GM12865 (cell line): ENCODE measurements at regions not wholly inside any gene's neighbourhood (a gene's known extent, or its start where the extent isn't known, plus 50 kb on each side); places are given as distances from the start of the nearest gene placed in this dataset.
"Not testable (repeated sequence)": the region's sequence is repeated elsewhere in the genome, so short reads cannot be mapped to it uniquely, and the experiment has no call there.

Experiments
- DNase-seq: peaks from one replicate; pipeline ENCODE4 v3.0.0; 2010; ENCODE audit warnings: low read depth
- H3K4me3 ChIP-seq: 2 replicates; pipeline ENCODE4 v1.5.1; 2011; ENCODE audit warnings: mild to moderate bottlenecking, low read depth, low read length, control low read depth
- TF ChIP-seq, protein P1 (sequence below): IDR thresholded peaks from 2 replicates; pipeline ENCODE4 v1.5.1; 2011; ENCODE audit warnings: low read length, control low read depth, low read depth, inconsistent platforms; ENCODE audit not compliant: insufficient read depth; ENCODE audit errors: missing control alignments

DNA sequence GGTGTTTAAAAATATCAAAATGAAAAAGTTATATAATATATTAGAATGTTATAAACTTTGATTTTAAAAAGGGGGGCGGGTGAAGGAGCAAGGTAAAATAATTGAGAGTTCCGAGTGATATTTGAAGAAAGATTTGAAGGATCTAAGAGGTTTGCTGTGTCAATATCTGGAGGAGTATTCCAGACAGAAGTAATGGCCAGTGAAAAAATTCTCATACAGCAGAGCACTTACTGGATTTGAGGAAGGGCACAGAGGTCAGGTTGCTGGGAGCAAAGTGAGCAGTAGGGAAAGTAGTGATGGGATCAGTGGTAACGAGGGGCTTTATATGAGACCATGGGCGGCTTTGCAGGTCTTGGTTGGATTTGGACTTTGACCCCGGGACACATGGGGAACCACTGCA is 531.5 kb downstream of the ADCYAP1 start:
- H3K4me3 ChIP-seq, result no peak overlapping the region
- TF ChIP-seq, protein P1, sequence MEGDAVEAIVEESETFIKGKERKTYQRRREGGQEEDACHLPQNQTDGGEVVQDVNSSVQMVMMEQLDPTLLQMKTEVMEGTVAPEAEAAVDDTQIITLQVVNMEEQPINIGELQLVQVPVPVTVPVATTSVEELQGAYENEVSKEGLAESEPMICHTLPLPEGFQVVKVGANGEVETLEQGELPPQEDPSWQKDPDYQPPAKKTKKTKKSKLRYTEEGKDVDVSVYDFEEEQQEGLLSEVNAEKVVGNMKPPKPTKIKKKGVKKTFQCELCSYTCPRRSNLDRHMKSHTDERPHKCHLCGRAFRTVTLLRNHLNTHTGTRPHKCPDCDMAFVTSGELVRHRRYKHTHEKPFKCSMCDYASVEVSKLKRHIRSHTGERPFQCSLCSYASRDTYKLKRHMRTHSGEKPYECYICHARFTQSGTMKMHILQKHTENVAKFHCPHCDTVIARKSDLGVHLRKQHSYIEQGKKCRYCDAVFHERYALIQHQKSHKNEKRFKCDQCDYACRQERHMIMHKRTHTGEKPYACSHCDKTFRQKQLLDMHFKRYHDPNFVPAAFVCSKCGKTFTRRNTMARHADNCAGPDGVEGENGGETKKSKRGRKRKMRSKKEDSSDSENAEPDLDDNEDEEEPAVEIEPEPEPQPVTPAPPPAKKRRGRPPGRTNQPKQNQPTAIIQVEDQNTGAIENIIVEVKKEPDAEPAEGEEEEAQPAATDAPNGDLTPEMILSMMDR, result no peak
- DNase-seq, result no peak

DNA sequence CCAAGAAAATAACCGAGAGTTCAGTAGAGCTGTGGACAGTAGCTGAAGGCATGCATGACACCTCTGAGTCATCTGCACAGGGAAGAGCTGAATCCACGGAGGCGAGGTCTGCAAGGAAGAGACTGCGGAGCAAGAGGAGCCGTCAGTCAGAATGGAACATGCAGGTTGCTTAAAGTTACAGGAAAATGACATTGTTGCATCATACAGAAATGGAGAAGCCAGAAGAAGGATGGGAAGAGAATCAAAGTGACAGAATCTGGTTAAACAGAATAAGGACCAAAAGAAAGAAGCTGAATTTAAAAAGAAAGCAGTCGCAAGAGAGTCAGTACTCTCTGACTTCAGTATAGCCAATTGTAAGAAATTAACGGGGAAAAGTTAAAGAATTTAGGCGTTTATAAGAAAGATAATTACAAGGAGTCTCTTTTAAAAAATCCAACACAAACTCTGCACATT is 533.8 kb downstream of the ADCYAP1 start:
- H3K4me3 ChIP-seq, result no peak overlapping the region
- TF ChIP-seq, protein P1, result no peak

DNA sequence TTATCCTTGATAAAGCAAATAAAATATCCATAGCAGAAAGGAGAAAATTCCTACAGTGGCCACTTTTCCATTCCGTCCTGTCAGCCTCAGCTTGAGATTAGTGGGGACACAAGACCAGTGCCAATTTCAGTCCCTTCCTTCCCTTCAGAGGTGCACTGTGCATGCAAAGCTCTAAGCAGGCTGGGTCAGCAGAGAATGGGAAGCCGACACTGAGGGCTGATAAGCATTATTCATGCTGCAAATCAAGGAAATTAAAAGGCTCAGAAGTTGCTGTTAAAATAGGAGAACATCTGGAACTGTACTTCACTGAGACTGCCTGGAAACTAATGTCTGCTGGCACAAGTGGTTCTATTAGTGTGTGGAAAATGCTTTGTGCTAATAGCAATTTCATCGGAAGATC is 534.3 kb downstream of the ADCYAP1 start:
- TF ChIP-seq, protein P1, result no peak
- no peak overlapping the region for H3K4me3 ChIP-seq
- DNase-seq, result no peak

More for the DNA sequence above, 533.8 kb downstream of the ADCYAP1 start:
- DNase-seq, result no peak

DNA sequence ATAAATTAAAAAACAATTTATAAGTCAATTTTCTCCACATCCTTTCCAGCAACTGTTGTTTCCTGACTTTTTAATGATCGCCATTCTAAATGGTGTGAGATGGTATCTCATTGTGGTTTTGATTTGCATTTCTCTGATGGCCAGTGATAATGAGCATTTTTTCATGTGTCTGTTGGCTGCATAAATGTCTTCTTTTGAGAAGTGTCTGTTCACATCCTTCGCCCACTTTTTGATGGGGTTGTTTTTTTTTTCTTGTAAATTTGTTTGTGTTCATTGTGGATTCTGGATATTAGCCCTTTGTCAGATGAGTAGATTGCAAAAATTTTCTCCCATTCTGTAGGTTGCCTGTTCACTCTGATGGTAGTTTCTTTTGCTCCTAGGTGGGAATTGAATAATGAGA is 539.4 kb downstream of the ADCYAP1 start:
- H3K4me3 ChIP-seq, result not testable (repeated sequence)

DNA sequence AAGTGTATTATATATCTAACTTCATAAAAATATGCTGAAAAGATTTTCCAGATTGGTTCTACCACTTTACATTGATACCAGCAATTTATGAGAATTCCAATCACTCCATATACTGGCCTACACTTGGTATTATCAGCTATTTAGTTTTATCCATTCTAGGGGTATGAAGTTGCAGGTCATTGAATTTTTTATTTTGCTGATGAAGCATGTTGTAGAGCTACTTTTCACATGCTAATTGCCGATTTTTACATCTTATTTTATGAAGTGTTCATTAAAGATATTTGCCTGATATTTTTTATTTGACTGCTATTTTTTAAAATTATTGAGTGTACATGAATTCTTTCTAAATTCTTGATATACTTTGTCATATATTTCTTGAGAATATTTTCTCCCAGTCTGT is 542.1 kb downstream of the ADCYAP1 start:
- DNase-seq, result no peak
- no peak overlapping the region for H3K4me3 ChIP-seq
- TF ChIP-seq, protein P1, result no peak

More for the DNA sequence above, 539.4 kb downstream of the ADCYAP1 start:
- DNase-seq, result not testable (repeated sequence)

DNA sequence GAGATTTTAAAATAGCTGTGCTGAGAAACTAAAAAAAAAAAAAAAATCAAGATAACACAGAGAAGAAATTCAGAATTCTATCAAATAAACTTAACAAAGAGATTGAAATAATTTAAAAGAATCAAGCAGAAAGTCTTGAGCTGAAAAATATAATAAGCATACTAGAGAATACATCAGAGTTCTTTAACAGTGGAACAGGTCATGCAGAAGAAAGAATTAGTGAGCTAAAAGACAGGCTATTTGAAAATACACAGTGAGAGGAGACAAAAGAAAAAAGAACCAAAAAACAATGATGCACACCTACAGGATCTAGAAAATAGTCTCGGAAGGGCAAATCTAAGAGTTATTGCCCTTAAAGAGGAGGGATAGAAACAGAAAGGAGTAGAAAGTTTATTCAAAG is 548.1 kb downstream of the ADCYAP1 start:
- DNase-seq, result no peak
- TF ChIP-seq, protein P1, result no peak
- no peak overlapping the region for H3K4me3 ChIP-seq

DNA sequence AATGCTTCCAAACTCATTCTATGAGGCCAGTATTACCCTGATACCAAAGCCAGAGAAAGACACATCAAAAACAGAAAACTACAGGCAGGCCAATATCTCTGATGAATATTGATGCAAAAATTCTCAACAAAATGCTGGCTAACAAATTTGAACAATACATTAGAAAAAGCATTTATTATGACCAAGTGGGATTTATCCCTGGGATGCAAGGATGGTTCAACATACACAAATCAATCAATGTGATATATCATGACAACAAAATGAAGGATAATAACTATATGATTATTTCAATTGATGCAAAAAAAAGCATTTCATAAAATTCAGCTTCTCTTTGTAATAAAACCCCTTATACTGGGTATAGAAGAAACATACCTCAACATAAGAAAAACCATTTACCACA is 550.9 kb downstream of the ADCYAP1 start:
- no peak overlapping the region for H3K4me3 ChIP-seq
- TF ChIP-seq, protein P1, result no peak
- DNase-seq, result no peak
